ENCODE measurements at regions not wholly inside any gene's neighbourhood (a gene's known extent, or its start where the extent isn't known, plus 50 kb on each side); places are given as distances from the start of the nearest gene placed in this dataset.
A peak's percentile ranks its signal among the peaks of the same experiment; 100 is the strongest.
"Not testable (repeated sequence)": the region's sequence is repeated elsewhere in the genome, so short reads cannot be mapped to it uniquely, and the experiment has no call there.

GRCh38 chr17:83202002-83203000 is 122.9 kb downstream of the METRNL start:
- DNase-seq (ENCODE audit: extremely low read depth in 1 of 2, low read depth in 1 of 2), result no peak

- DNase-seq (ENCODE audit: extremely low read depth in 1 of 2, low read depth in 1 of 2), result no peak
Measured at GRCh38 chr17:83203073-83203471, 123.7 kb downstream of the METRNL start.

GRCh38 chr17:83203472-83204221 is 124.2 kb downstream of the METRNL start:
- no peak for DNase-seq (ENCODE audit: extremely low read depth in 1 of 2, low read depth in 1 of 2)

- DNase-seq (ENCODE audit: extremely low read depth in 1 of 2, low read depth in 1 of 2), result no peak
Measured at GRCh38 chr17:83204230-83204725, 124.9 kb downstream of the METRNL start.

- not testable (repeated sequence) for DNase-seq (ENCODE audit: extremely low read depth in 1 of 2, low read depth in 1 of 2)
Measured at GRCh38 chr17:83204736-83205386, 125.5 kb downstream of the METRNL start.

- DNase-seq (ENCODE audit: extremely low read depth in 1 of 2, low read depth in 1 of 2), result peak in 1 of 2 donors; percentile 48
Measured at GRCh38 chr17:83205387-83206035, 126.1 kb downstream of the METRNL start.

- DNase-seq (ENCODE audit: extremely low read depth in 1 of 2, low read depth in 1 of 2), result not testable (repeated sequence)
Measured at GRCh38 chr17:83206036-83206394, 126.6 kb downstream of the METRNL start.

GRCh38 chr17:83206819-83207588 is 127.6 kb downstream of the METRNL start:
- not testable (repeated sequence) for DNase-seq (ENCODE audit: extremely low read depth in 1 of 2, low read depth in 1 of 2)

GRCh38 chr17:83247001-83247400 is 167.6 kb downstream of the METRNL start:
- not testable (repeated sequence) for DNase-seq (ENCODE audit: extremely low read depth in 1 of 2, low read depth in 1 of 2)
